ENCODE measurements at regions not wholly inside any gene's neighbourhood (a gene's known extent, or its start where the extent isn't known, plus 50 kb on each side); places are given as distances from the start of the nearest gene placed in this dataset.

DNA sequence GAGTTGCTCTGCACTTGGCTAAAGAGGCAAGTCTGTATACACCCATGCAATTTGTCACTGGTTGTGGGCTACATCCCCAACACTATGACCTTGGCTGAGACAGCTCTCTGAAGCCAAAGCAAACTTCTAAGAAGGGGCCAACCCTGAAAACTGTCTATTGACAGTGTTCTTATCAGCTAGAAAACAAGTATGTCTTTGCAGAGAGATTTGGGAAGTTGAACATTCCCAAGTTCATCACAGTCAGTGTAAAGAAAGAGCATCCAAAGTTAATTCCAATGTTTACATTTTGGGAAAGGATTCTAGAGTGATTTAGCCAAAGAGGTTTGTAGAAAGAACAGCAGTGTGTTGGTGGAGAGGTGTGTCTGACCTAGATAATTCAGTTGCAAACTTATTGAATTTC is 711.1 kb upstream of the CHD1 start:
- no peak overlapping the region for H2AFZ ChIP-seq (ENCODE audit: low read depth, low read length)
- no peaks in the 10 kb centered on the region for H3K4me1 ChIP-seq (ENCODE audit: insufficient read depth, low read length)
- H3K27me3 ChIP-seq (ENCODE audit: insufficient read depth, low read length, poor library complexity), result no peaks in the 10 kb centered on the region
- no peak overlapping the region for H3K9ac ChIP-seq (ENCODE audit: low read depth, low read length)
- H3K27ac ChIP-seq (ENCODE audit: low read length), result no peak overlapping the region
- DNase-seq (no peak), ATAC-seq (ENCODE audit: insufficient read depth, low read depth) (no peak)
- no peak overlapping the region for H3K4me3 ChIP-seq (ENCODE audit: low read depth in 1 of 2, low read length in 2 of 2)
- H3K36me3 ChIP-seq (ENCODE audit: insufficient read depth, low read length), result no peaks in the 10 kb centered on the region
- no peaks in the 10 kb centered on the region for H4K20me1 ChIP-seq (ENCODE audit: insufficient read depth, low read length)
- TF ChIP-seq, protein P1, sequence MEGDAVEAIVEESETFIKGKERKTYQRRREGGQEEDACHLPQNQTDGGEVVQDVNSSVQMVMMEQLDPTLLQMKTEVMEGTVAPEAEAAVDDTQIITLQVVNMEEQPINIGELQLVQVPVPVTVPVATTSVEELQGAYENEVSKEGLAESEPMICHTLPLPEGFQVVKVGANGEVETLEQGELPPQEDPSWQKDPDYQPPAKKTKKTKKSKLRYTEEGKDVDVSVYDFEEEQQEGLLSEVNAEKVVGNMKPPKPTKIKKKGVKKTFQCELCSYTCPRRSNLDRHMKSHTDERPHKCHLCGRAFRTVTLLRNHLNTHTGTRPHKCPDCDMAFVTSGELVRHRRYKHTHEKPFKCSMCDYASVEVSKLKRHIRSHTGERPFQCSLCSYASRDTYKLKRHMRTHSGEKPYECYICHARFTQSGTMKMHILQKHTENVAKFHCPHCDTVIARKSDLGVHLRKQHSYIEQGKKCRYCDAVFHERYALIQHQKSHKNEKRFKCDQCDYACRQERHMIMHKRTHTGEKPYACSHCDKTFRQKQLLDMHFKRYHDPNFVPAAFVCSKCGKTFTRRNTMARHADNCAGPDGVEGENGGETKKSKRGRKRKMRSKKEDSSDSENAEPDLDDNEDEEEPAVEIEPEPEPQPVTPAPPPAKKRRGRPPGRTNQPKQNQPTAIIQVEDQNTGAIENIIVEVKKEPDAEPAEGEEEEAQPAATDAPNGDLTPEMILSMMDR (IDR thresholded peaks at IDR 0.05; ENCODE audit: borderline replicate concordance, extremely low read depth, low read length, poor library complexity, severe bottlenecking), result no peak
- no peak for TF ChIP-seq EZH2 (IDR thresholded peaks at IDR 0.05; ENCODE audit: borderline replicate concordance, low read depth, low read length, severe bottlenecking)
- H3K4me2 ChIP-seq (ENCODE audit: insufficient read depth, low read length), result no peak overlapping the region
- no peaks in the 10 kb centered on the region for H3K9me3 ChIP-seq (ENCODE audit: insufficient read depth, low read length, severe bottlenecking)
- no peaks in the 10 kb centered on the region for H3K79me2 ChIP-seq (ENCODE audit: insufficient read depth, low read length)

DNA sequence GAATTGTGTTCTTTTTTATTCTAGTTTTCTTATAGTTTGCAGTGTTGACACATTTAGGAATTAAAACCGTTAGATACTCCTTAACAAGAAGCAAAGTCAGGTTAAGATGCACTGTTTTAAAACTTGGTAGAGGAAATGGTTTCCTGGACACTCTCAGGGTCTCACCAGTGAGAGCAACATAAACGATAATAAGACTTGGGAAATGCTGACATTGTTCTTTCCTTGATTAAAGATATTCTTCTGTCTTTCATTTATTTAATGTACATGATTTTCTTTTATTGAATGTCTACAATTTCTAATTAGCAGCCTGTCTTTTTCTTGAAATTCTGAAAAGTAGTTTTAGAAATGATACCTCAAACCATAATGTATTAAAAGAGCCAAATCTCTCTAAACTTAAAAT is 707.9 kb upstream of the CHD1 start:
- no peak overlapping the region for H3K4me2 ChIP-seq (ENCODE audit: insufficient read depth, low read length)
- no peak overlapping the region for H3K9ac ChIP-seq (ENCODE audit: low read depth, low read length)
- no peak overlapping the region for H3K27ac ChIP-seq (ENCODE audit: low read length)
- TF ChIP-seq, protein P1 (IDR thresholded peaks at IDR 0.05; ENCODE audit: borderline replicate concordance, extremely low read depth, low read length, poor library complexity, severe bottlenecking), result no peak
- no peak for TF ChIP-seq EZH2 (IDR thresholded peaks at IDR 0.05; ENCODE audit: borderline replicate concordance, low read depth, low read length, severe bottlenecking)
- DNase-seq (no peak), ATAC-seq (ENCODE audit: insufficient read depth, low read depth) (no peak)
- no peaks in the 10 kb centered on the region for H4K20me1 ChIP-seq (ENCODE audit: insufficient read depth, low read length)
- H3K79me2 ChIP-seq (ENCODE audit: insufficient read depth, low read length), result no peaks in the 10 kb centered on the region
- H3K9me3 ChIP-seq (ENCODE audit: insufficient read depth, low read length, severe bottlenecking), result no peaks in the 10 kb centered on the region
- no peaks in the 10 kb centered on the region for H3K36me3 ChIP-seq (ENCODE audit: insufficient read depth, low read length)
- no peak overlapping the region for H3K4me3 ChIP-seq (ENCODE audit: low read depth in 1 of 2, low read length in 2 of 2)
- H3K4me1 ChIP-seq (ENCODE audit: insufficient read depth, low read length), result no peaks in the 10 kb centered on the region
- H3K27me3 ChIP-seq (ENCODE audit: insufficient read depth, low read length, poor library complexity), result no peaks in the 10 kb centered on the region
- no peak overlapping the region for H2AFZ ChIP-seq (ENCODE audit: low read depth, low read length)

DNA sequence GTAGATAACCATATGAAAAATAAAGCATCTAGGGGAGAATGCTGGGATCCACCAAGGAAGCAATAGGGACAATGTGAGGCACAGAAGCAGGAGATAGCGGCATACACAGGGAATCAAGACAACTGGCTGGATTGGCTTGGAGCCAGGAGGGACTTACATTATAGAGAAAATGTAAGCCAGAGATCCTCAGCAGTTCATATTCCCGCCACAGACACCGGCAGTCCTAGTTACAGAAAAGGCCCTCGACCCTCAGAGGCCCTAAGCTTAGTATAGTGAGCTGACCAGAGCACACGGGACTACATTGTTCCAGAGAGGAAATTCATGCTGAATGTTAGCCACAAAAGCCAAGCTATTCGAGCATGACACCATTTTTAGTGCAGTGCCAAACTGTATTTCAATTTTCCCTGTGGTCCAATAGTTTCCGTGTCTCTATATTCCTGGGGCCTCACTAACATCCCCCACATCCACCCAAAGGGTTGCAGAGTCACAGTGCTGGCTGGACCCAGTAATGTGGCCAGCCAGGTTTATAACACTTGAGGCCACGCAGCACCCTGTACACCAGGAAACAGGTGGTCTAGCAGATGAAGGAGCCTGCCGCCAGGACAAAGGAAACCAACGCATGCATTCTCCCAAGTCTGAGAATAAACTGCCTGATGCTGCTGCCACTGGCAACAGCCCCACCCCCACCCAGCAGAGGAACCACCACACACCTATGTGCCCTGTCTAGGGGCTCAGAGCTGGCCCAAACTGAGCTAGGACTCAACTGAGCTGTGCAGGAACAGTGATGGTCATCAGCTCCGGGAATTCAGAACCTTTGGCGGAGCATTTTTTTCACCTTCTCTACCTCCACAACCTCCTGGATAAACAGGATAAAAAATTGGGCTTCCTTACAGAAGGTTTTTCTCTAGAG is 693.2 kb upstream of the CHD1 start:
- Histone ChIP-seq H4K20me1 (ENCODE audit: insufficient read depth, low read length) (no peaks in the 10 kb centered on the region), H3K4me1 (ENCODE audit: insufficient read depth, low read length) (no peaks in the 10 kb centered on the region), H3K79me2 (ENCODE audit: insufficient read depth, low read length) (no peaks in the 10 kb centered on the region), H3K36me3 (ENCODE audit: insufficient read depth, low read length) (no peaks in the 10 kb centered on the region), H3K9me3 (ENCODE audit: insufficient read depth, low read length, severe bottlenecking) (no peaks in the 10 kb centered on the region), H3K9ac (ENCODE audit: low read depth, low read length) (no peak overlapping the region), H3K4me2 (ENCODE audit: insufficient read depth, low read length) (no peak overlapping the region), H3K27ac (ENCODE audit: low read length) (no peak overlapping the region), H3K27me3 (ENCODE audit: insufficient read depth, low read length, poor library complexity) (peaks cover 2% of the 10 kb centered on the region), H3K4me3 (ENCODE audit: low read depth in 1 of 2, low read length in 2 of 2) (no peak overlapping the region), H2AFZ (ENCODE audit: low read depth, low read length) (no peak overlapping the region)
- DNase-seq, result no peak
- TF ChIP-seq, protein P1 (IDR thresholded peaks at IDR 0.05; ENCODE audit: borderline replicate concordance, extremely low read depth, low read length, poor library complexity, severe bottlenecking), result no peak
- no peak for TF ChIP-seq EZH2 (IDR thresholded peaks at IDR 0.05; ENCODE audit: borderline replicate concordance, low read depth, low read length, severe bottlenecking)
- ATAC-seq (ENCODE audit: insufficient read depth, low read depth), result no peak
